T-cell (primary cell): ENCODE measurements at regions not wholly inside any gene's neighbourhood (a gene's known extent, or its start where the extent isn't known, plus 50 kb on each side); places are given as distances from the start of the nearest gene placed in this dataset.

ENCODE experiments used
- ATAC-seq, 4 experiments: fragments of 200-7000 bp in 3 of 4; fragments of 150-1000 bp in 1 of 4; cut with Tn5 transposase; replicated peaks in 1 of 4; 1 replicate in 3 of 4; 2 replicates in 1 of 4; pipeline ENCODE4 v1.10.0; 2021; ENCODE audit warnings: moderate library complexity in 3 of 4, mild to moderate bottlenecking in 2 of 4, moderate number of reproducible peaks in 1 of 4
- CTCF ChIA-PET, 2 donors: fragments of 300-600 bp; sonication (Branson Sonifier 250); formaldehyde crosslinking; loops; one replicate each; lab custom pipeline; 2022; ENCODE audit warnings: antibody characterized with exemption in 2 of 2; lab: Charles Lee
- POLR2A ChIA-PET, 2 donors: fragments of 300-600 bp; sonication (Branson Sonifier 250); formaldehyde crosslinking; loops; one replicate each; lab custom pipeline; 2022; ENCODE audit warnings: antibody characterized with exemption in 2 of 2; lab: Charles Lee
- DNase-seq, 35 experiments: peaks; one replicate each; pipeline versions ENCODE4 v3.0.0 to v3.0.0-alpha.2; 2013 to 2023
- H3K27ac ChIP-seq: one replicate; pipeline ENCODE4 v1.5.1; 2013; ENCODE audit warnings: low read length
- H3K27me3 ChIP-seq, 2 experiments: replicated peaks in 1 of 2; 1 replicate in 1 of 2; 2 replicates in 1 of 2; pipeline versions ENCODE4 v1.6.1 to v1.7.0; 2013; ENCODE audit warnings: low read length in 1 of 2, mixed read lengths in 1 of 2; ENCODE audit not compliant: control insufficient read depth in 2 of 2, insufficient read depth in 2 of 2; ENCODE audit errors: extremely low read depth in 1 of 2
- H3K36me3 ChIP-seq, 2 donors: 1 replicate in 1 of 2; 2 replicates in 1 of 2; pipeline versions ENCODE4 v1.6.1 to v1.7.0; 2013; ENCODE audit warnings: low read length in 1 of 2; ENCODE audit not compliant: control insufficient read depth in 2 of 2, insufficient read depth in 1 of 2; ENCODE audit errors: extremely low read depth in 1 of 2
- H3K4me1 ChIP-seq, 2 experiments: 1 replicate in 1 of 2; 2 replicates in 1 of 2; pipeline versions ENCODE4 v1.6.1 to v1.7.0; 2013; ENCODE audit warnings: low read length in 2 of 2, mixed read lengths in 1 of 2; ENCODE audit not compliant: insufficient read depth in 2 of 2, control insufficient read depth in 1 of 2; ENCODE audit errors: extremely low read depth in 1 of 2
- H3K4me3 ChIP-seq, 2 donors: 1 replicate in 1 of 2; 2 replicates in 1 of 2; pipeline versions ENCODE4 v1.5.1 to v1.7.0; 2013; ENCODE audit warnings: mild to moderate bottlenecking in 2 of 2, low read length in 1 of 2, moderate library complexity in 1 of 2; ENCODE audit not compliant: control insufficient read depth in 1 of 2; ENCODE audit errors: extremely low read depth in 1 of 2
- H3K9me3 ChIP-seq: 2 replicates; pipeline ENCODE4 v1.7.0; 2013
- H3K27ac Mint-ChIP-seq, 2 donors: one replicate each; pipeline ENCODE4 v1.8.0; 2020 to 2021; ENCODE audit warnings: mild to moderate bottlenecking in 2 of 2, mixed read lengths in 2 of 2
- H3K27me3 Mint-ChIP-seq, 2 donors: one replicate each; pipeline ENCODE4 v1.8.0; 2021 to 2022; ENCODE audit warnings: mixed read lengths in 2 of 2
- H3K36me3 Mint-ChIP-seq: one replicate; pipeline ENCODE4 v1.8.0; 2021; ENCODE audit warnings: mixed read lengths
- H3K4me1 Mint-ChIP-seq, 3 donors: one replicate each; pipeline ENCODE4 v1.8.0; 2020 to 2022; ENCODE audit warnings: mixed read lengths in 3 of 3, mild to moderate bottlenecking in 1 of 3
- H3K4me3 Mint-ChIP-seq, 3 donors: one replicate each; pipeline ENCODE4 v1.8.0; 2020 to 2022; ENCODE audit warnings: mild to moderate bottlenecking in 3 of 3, mixed read lengths in 3 of 3, moderate library complexity in 3 of 3
- H3K9me3 Mint-ChIP-seq, 3 donors: one replicate each; pipeline ENCODE4 v1.8.0; 2020 to 2022; ENCODE audit warnings: mixed read lengths in 3 of 3
- WGBS: methylation state at CpG from one replicate; pipeline ENCODE4 v1.1.5; 2013; ENCODE audit warnings: missing lambda C conversion rate; ENCODE audit not compliant: insufficient coverage; 5-methylcytosine and 5-hydroxymethylcytosine counted together

- no peak overlapping the region for H3K4me3 ChIP-seq
- no CpG with 5 or more reads among the region's 3 CpGs for WGBS
- no peak overlapping the region for H3K27ac ChIP-seq
- Mint-ChIP-seq H3K27me3 (peaks cover 0 to 4% of the 10 kb centered on the region in 2 donors), H3K4me1 (no peaks in the 10 kb centered on the region), H3K36me3 (no peaks in the 10 kb centered on the region), H3K9me3 (no peaks in the 10 kb centered on the region), H3K27ac (no peak overlapping the region), H3K4me3 (no peak overlapping the region)
- H3K4me1 ChIP-seq = no peaks in the 10 kb centered on the region
- no peaks in the 10 kb centered on the region for H3K36me3 ChIP-seq
- H3K27me3 ChIP-seq = no peaks in the 10 kb centered on the region
- ChIA-PET POLR2A (no interaction called here), CTCF (no interaction called here)
- DNase-seq (no peak), ATAC-seq (no peak)
- no peaks in the 10 kb centered on the region for H3K9me3 ChIP-seq
Measured at GRCh38 chrX:121592884-121593283, 545.5 kb downstream of the GLUD2 start.

GRCh38 chrX:121598356-121598755 lies 550.9 kb downstream of the GLUD2 start:
- DNase-seq = no peak
- H3K27me3 ChIP-seq = no peaks in the 10 kb centered on the region
- no peaks in the 10 kb centered on the region for H3K4me1 ChIP-seq
- ChIA-PET CTCF (interaction anchor here in 1 of 2 donors (0.6 kb wide), 1 partner anchor 850 kb away, joined by 4 read pairs; no protein-coding TSS in a partner anchor), POLR2A (no interaction called here)
- no peak overlapping the region for H3K27ac ChIP-seq
- no peak overlapping the region for H3K4me3 Mint-ChIP-seq
- H3K36me3 Mint-ChIP-seq = no peaks in the 10 kb centered on the region
- no peak overlapping the region for H3K27ac Mint-ChIP-seq
- no peaks in the 10 kb centered on the region for H3K9me3 ChIP-seq
- WGBS = no CpG with 5 or more reads among the region's 2 CpGs
- H3K4me3 ChIP-seq = no peak overlapping the region
- H3K9me3 Mint-ChIP-seq = peaks cover 0 to 2% (median 0%) of the 10 kb centered on the region in 3 donors
- H3K36me3 ChIP-seq = no peaks in the 10 kb centered on the region
- H3K27me3 Mint-ChIP-seq = no peaks in the 10 kb centered on the region
- no peaks in the 10 kb centered on the region for H3K4me1 Mint-ChIP-seq
- no peak for ATAC-seq

GRCh38 chrX:121635141-121635540 lies 587.7 kb downstream of the GLUD2 start:
- no peak for ATAC-seq
- H3K4me3 Mint-ChIP-seq = no peak overlapping the region
- Histone ChIP-seq H3K27me3 (no peaks in the 10 kb centered on the region), H3K27ac (no peak overlapping the region), H3K9me3 (no peaks in the 10 kb centered on the region), H3K4me3 (no peak overlapping the region), H3K4me1 (no peaks in the 10 kb centered on the region), H3K36me3 (no peaks in the 10 kb centered on the region)
- H3K27me3 Mint-ChIP-seq = no peaks in the 10 kb centered on the region
- H3K27ac Mint-ChIP-seq = no peak overlapping the region
- no peaks in the 10 kb centered on the region for H3K36me3 Mint-ChIP-seq
- WGBS = no CpG with 5 or more reads among the region's 2 CpGs
- H3K9me3 Mint-ChIP-seq = no peaks in the 10 kb centered on the region
- POLR2A ChIA-PET = no interaction called here
- DNase-seq = no peak
- no peaks in the 10 kb centered on the region for H3K4me1 Mint-ChIP-seq
- CTCF ChIA-PET = no interaction called here

GRCh38 chrX:121639781-121640180 lies 592.4 kb downstream of the GLUD2 start:
- no peak overlapping the region for H3K4me3 Mint-ChIP-seq
- H3K9me3 Mint-ChIP-seq = no peaks in the 10 kb centered on the region
- Histone ChIP-seq H3K4me1 (no peaks in the 10 kb centered on the region), H3K27me3 (no peaks in the 10 kb centered on the region), H3K36me3 (no peaks in the 10 kb centered on the region), H3K27ac (no peak overlapping the region), H3K9me3 (no peaks in the 10 kb centered on the region), H3K4me3 (no peak overlapping the region)
- DNase-seq (no peak), ATAC-seq (no peak)
- H3K27ac Mint-ChIP-seq = no peak overlapping the region
- no peaks in the 10 kb centered on the region for H3K27me3 Mint-ChIP-seq
- no peaks in the 10 kb centered on the region for H3K36me3 Mint-ChIP-seq
- H3K4me1 Mint-ChIP-seq = no peaks in the 10 kb centered on the region
- POLR2A ChIA-PET = no interaction called here
- CTCF ChIA-PET = no interaction called here

- no peak overlapping the region for H3K4me3 Mint-ChIP-seq
- DNase-seq (no peak), ATAC-seq (no peak)
- CTCF ChIA-PET = no interaction called here
- H3K4me1 ChIP-seq = no peaks in the 10 kb centered on the region
- H3K4me1 Mint-ChIP-seq = no peaks in the 10 kb centered on the region
- POLR2A ChIA-PET = no interaction called here
- no peak overlapping the region for H3K4me3 ChIP-seq
- no peaks in the 10 kb centered on the region for H3K36me3 ChIP-seq
- no peaks in the 10 kb centered on the region for H3K9me3 ChIP-seq
- no CpG with 5 or more reads among the region's 2 CpGs for WGBS
- no peaks in the 10 kb centered on the region for H3K36me3 Mint-ChIP-seq
- no peaks in the 10 kb centered on the region for H3K27me3 ChIP-seq
- H3K27me3 Mint-ChIP-seq = no peaks in the 10 kb centered on the region
- no peak overlapping the region for H3K27ac Mint-ChIP-seq
- H3K27ac ChIP-seq = no peak overlapping the region
- H3K9me3 Mint-ChIP-seq = no peaks in the 10 kb centered on the region
Measured at GRCh38 chrX:121641560-121641959, 594.1 kb downstream of the GLUD2 start.

- no peaks in the 10 kb centered on the region for H3K36me3 Mint-ChIP-seq
- no peak overlapping the region for H3K4me3 Mint-ChIP-seq
- no peak overlapping the region for H3K27ac Mint-ChIP-seq
- no peaks in the 10 kb centered on the region for H3K27me3 Mint-ChIP-seq
- Histone ChIP-seq H3K27me3 (no peaks in the 10 kb centered on the region), H3K4me3 (no peak overlapping the region), H3K27ac (no peak overlapping the region), H3K9me3 (no peaks in the 10 kb centered on the region), H3K4me1 (no peaks in the 10 kb centered on the region), H3K36me3 (no peaks in the 10 kb centered on the region)
- ChIA-PET CTCF (interaction anchor here in 1 of 2 donors (0.6 kb wide), 1 partner anchor 865 kb away, joined by 4 read pairs; no protein-coding TSS in a partner anchor), POLR2A (no interaction called here)
- H3K4me1 Mint-ChIP-seq = no peaks in the 10 kb centered on the region
- ATAC-seq (no peak), DNase-seq (no peak)
- no CpG with 5 or more reads among the region's 1 CpG for WGBS
- peaks cover 0 to under 1% (median 0%) of the 10 kb centered on the region in 3 donors for H3K9me3 Mint-ChIP-seq
Measured at GRCh38 chrX:121642415-121642814, 595.0 kb downstream of the GLUD2 start.

- ChIA-PET POLR2A (no interaction called here), CTCF (no interaction called here)
- H3K4me3 ChIP-seq = no peak overlapping the region
Measured at GRCh38 chrX:121649417-121649816, 602.0 kb downstream of the GLUD2 start.

More at GRCh38 chrX:121649417-121649816, 602.0 kb downstream of the GLUD2 start:
- peaks cover 0 to 3% of the 10 kb centered on the region in 2 donors for H3K27me3 Mint-ChIP-seq
- Histone ChIP-seq H3K36me3 (no peaks in the 10 kb centered on the region), H3K9me3 (no peaks in the 10 kb centered on the region), H3K27ac (no peak overlapping the region), H3K4me1 (no peaks in the 10 kb centered on the region), H3K27me3 (no peaks in the 10 kb centered on the region)
- H3K27ac Mint-ChIP-seq = no peak overlapping the region
- H3K36me3 Mint-ChIP-seq = no peaks in the 10 kb centered on the region
- peaks cover 0 to 8% (median 0%) of the 10 kb centered on the region in 3 donors for H3K9me3 Mint-ChIP-seq
- DNase-seq = no peak
- no peak for ATAC-seq
- H3K4me1 Mint-ChIP-seq = peaks cover 0 to 7% (median 0%) of the 10 kb centered on the region in 3 donors
- no peak overlapping the region for H3K4me3 Mint-ChIP-seq
